NCI-H524 (cell line): ENCODE measurements at regions not wholly inside any gene's neighbourhood (a gene's known extent, or its start where the extent isn't known, plus 50 kb on each side); places are given as distances from the start of the nearest gene placed in this dataset.

Experiments
- DNase-seq, 2 experiments: peaks; one replicate each; lab custom pipeline; 2025; lab: John Stamatoyannopoulos, UW

GRCh38 chr1:5812295-5812694 is 179.9 kb downstream of the NPHP4 start:
- DNase-seq = no peak

- DNase-seq = peak; percentile 32 to 76
Observed at GRCh38 chr1:5811419-5811818, 180.8 kb downstream of the NPHP4 start.

GRCh38 chr1:5810553-5811270 is 181.5 kb downstream of the NPHP4 start:
- DNase-seq = no peak

GRCh38 chr1:5810131-5810530 is 182.1 kb downstream of the NPHP4 start:
- DNase-seq = no peak

- no peak for DNase-seq
Observed at GRCh38 chr1:5809207-5809788, 182.9 kb downstream of the NPHP4 start.

GRCh38 chr1:5803851-5804250 is 188.4 kb downstream of the NPHP4 start:
- DNase-seq = no peak

- no peak for DNase-seq
Observed at GRCh38 chr1:5802606-5803005, 189.6 kb downstream of the NPHP4 start.

GRCh38 chr1:5798904-5799303 is 193.3 kb downstream of the NPHP4 start:
- DNase-seq = no peak

- no peak for DNase-seq
Observed at GRCh38 chr1:5798151-5798730, 194.0 kb downstream of the NPHP4 start.

- DNase-seq = no peak
Observed at GRCh38 chr1:5796028-5796427, 196.2 kb downstream of the NPHP4 start.

- no peak for DNase-seq
Observed at GRCh38 chr1:5794279-5794678, 197.9 kb downstream of the NPHP4 start.

- DNase-seq = peak; percentile 82 to 91
Observed at GRCh38 chr1:5793516-5793915, 198.7 kb downstream of the NPHP4 start.

GRCh38 chr1:5781079-5781478 is 211.1 kb downstream of the NPHP4 start:
- DNase-seq = no peak

- no peak for DNase-seq
Observed at GRCh38 chr1:5780324-5780716, 211.9 kb downstream of the NPHP4 start.

- DNase-seq = no peak
Observed at GRCh38 chr1:5779608-5780323, 212.5 kb downstream of the NPHP4 start.

GRCh38 chr1:5776035-5776550 is 216.1 kb downstream of the NPHP4 start:
- DNase-seq = no peak

GRCh38 chr1:5774019-5774418 is 218.2 kb downstream of the NPHP4 start:
- DNase-seq = no peak

- no peak for DNase-seq
Observed at GRCh38 chr1:5771788-5772187, 220.4 kb downstream of the NPHP4 start.

- DNase-seq = peak; percentile 85 to 98
Observed at GRCh38 chr1:5770981-5771765, 221.1 kb downstream of the NPHP4 start.

GRCh38 chr1:5769760-5770159 is 222.5 kb downstream of the NPHP4 start:
- DNase-seq = no peak

GRCh38 chr1:5769146-5769545 is 223.1 kb downstream of the NPHP4 start:
- no peak for DNase-seq

GRCh38 chr1:5768014-5768413 is 224.2 kb downstream of the NPHP4 start:
- no peak for DNase-seq
